BE2C (cell line): ENCODE measurements at regions not wholly inside any gene's neighbourhood (a gene's known extent, or its start where the extent isn't known, plus 50 kb on each side); places are given as distances from the start of the nearest gene placed in this dataset.

Experiments
- DNase-seq: peaks from one replicate; pipeline ENCODE4 v3.0.0-alpha.2; 2020
- H3K27me3 ChIP-seq: fragments of 250-450 bp; sonication (Bioruptor Pico); 2 replicates; pipeline ENCODE4 v1.5.1; 2020; ENCODE audit warnings: mild to moderate bottlenecking
- H3K36me3 ChIP-seq: fragments of 250-450 bp; sonication (Bioruptor Pico); 2 replicates; pipeline ENCODE4 v1.5.1; 2020; ENCODE audit warnings: mild to moderate bottlenecking
- H3K4me1 ChIP-seq: fragments of 250-450 bp; sonication (Bioruptor Pico); 2 replicates; pipeline ENCODE4 v1.5.1; 2020
- H3K4me3 ChIP-seq: 2 replicates; pipeline ENCODE4 v1.5.1; 2011; ENCODE audit warnings: low read depth, low read length
- H3K9me3 ChIP-seq: fragments of 250-450 bp; sonication (Bioruptor Pico); 2 replicates; pipeline ENCODE4 v1.5.1; 2020
- TF ChIP-seq, protein P1 (sequence below): IDR thresholded peaks from 2 replicates; pipeline ENCODE4 v1.5.1; 2012; ENCODE audit warnings: mild to moderate bottlenecking, low read depth, low read length

DNA sequence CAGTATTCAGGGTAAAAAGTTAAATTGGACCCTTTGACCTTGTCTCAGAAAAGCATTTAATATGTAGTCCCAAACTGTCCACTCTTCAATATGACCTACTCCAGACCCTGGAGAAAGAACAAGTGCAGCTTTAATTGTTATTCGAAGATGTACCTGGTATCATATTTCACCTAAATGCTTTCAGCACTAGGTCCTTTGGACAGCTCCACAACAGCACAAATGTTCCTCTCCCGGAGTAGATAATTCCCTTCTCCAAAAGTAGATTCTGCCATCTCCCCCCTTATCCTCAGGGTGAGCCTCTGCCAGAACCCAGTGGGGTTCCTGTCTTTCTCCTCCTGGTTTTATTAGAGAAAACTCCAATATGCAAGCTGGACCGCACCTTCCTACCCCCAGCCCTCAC is 104.5 kb upstream of the AJAP1 start:
- TF ChIP-seq, protein P1, sequence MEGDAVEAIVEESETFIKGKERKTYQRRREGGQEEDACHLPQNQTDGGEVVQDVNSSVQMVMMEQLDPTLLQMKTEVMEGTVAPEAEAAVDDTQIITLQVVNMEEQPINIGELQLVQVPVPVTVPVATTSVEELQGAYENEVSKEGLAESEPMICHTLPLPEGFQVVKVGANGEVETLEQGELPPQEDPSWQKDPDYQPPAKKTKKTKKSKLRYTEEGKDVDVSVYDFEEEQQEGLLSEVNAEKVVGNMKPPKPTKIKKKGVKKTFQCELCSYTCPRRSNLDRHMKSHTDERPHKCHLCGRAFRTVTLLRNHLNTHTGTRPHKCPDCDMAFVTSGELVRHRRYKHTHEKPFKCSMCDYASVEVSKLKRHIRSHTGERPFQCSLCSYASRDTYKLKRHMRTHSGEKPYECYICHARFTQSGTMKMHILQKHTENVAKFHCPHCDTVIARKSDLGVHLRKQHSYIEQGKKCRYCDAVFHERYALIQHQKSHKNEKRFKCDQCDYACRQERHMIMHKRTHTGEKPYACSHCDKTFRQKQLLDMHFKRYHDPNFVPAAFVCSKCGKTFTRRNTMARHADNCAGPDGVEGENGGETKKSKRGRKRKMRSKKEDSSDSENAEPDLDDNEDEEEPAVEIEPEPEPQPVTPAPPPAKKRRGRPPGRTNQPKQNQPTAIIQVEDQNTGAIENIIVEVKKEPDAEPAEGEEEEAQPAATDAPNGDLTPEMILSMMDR, result no peak
- no peak for DNase-seq
- Histone ChIP-seq H3K27me3 (no peaks in the 10 kb centered on the region), H3K36me3 (no peaks in the 10 kb centered on the region), H3K4me3 (no peak overlapping the region), H3K9me3 (no peaks in the 10 kb centered on the region), H3K4me1 (no peaks in the 10 kb centered on the region)

DNA sequence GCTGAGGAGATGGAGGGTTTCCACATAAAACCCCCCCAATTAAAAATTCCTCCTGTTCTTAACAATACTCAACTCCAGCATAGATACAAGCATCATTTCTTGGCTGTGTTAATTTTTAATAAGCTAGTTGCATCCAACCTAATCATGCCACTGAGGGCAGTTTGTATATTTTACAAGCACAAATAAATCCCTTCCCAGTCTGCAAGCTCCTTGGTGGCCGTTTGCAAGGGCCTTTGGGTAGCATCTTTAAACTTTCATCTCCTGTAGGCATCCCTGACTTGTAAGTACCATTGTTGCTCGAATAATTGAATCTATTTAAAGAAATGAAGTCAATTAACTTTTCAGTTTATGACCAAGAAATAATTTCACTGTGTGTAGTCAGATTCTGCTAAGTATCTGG is 103.5 kb upstream of the AJAP1 start:
- H3K4me1 ChIP-seq, result no peaks in the 10 kb centered on the region
- H3K4me3 ChIP-seq, result no peak overlapping the region
- DNase-seq, result no peak
- no peaks in the 10 kb centered on the region for H3K9me3 ChIP-seq
- H3K36me3 ChIP-seq, result no peaks in the 10 kb centered on the region
- no peaks in the 10 kb centered on the region for H3K27me3 ChIP-seq
- TF ChIP-seq, protein P1, result no peak

DNA sequence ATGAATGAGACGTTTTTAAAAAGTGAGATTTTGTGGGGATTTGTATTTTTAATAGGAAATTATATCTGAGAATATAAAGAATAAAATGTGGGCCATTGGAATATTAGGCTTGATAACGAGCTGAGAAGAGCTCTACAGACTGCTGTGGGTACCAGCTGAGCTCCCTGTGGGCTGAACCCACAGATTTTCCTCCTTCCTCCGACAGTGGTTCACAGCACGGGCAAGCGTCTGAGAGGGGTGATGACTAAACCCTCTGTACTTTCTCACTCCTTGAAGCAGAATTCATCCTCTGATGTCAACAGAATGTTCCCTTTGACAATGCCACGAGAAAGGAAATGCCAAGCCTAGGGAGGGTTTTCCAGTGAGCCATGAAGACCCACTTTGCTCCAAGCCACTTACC is 102.7 kb upstream of the AJAP1 start:
- no peaks in the 10 kb centered on the region for H3K36me3 ChIP-seq
- no peaks in the 10 kb centered on the region for H3K4me1 ChIP-seq
- no peaks in the 10 kb centered on the region for H3K27me3 ChIP-seq
- H3K9me3 ChIP-seq, result no peaks in the 10 kb centered on the region
- no peak overlapping the region for H3K4me3 ChIP-seq
- TF ChIP-seq, protein P1, result no peak
- DNase-seq, result no peak

DNA sequence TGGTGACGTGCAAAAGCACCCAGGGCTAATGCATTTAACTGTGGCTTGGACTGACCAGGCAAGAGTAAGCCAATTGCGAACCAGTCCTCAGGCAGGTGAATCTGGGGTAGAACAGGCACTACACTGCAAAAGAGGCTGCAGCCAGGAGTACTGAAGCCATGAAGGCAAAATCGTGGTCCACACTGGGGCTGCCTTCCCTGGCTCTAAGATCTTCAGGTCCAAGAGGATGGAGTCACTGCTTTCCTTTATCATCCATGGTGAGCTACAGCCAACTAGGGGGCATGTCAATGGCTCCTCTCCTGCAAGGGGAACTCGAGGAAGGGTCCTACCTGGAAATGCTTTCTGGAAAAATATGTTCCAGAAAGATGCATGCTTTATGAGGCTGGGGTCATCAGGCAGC is 100.6 kb upstream of the AJAP1 start:
- TF ChIP-seq, protein P1, result no peak
- Histone ChIP-seq H3K27me3 (no peaks in the 10 kb centered on the region), H3K4me1 (no peaks in the 10 kb centered on the region), H3K9me3 (no peaks in the 10 kb centered on the region), H3K36me3 (no peaks in the 10 kb centered on the region), H3K4me3 (no peak overlapping the region)
- no peak for DNase-seq

DNA sequence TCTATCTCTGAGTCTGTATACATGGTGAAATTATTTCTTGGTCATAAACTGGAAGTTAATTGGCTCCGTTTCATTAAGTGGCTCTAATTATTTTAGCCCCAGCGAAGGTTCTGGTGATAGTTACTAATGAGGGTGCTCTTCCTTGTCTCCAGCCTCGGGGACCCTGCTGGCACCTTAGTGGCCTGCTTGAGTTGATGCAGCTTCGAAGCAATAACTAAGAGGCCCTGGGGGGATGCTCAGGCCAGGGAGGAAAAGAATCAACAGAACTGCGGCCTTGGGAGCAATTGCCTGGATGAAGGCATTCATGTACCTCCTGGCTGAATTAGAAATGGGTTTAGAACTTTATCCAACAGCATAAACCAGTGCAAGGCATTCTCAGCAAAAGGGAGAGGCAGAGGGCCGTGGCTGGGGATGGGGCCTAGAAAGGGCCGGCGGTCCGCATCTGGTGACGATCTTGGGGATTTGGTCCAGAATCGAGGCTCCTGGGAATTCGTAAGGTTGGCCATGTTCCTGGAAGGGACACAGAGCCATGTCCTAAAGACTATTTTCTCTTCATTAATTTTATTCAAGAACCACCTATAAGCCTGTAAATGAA is 100.0 kb upstream of the AJAP1 start:
- no peak for DNase-seq
- Histone ChIP-seq H3K9me3 (no peaks in the 10 kb centered on the region), H3K36me3 (no peaks in the 10 kb centered on the region), H3K4me3 (no peak overlapping the region), H3K27me3 (no peaks in the 10 kb centered on the region), H3K4me1 (no peaks in the 10 kb centered on the region)
- TF ChIP-seq, protein P1, result no peak

DNA sequence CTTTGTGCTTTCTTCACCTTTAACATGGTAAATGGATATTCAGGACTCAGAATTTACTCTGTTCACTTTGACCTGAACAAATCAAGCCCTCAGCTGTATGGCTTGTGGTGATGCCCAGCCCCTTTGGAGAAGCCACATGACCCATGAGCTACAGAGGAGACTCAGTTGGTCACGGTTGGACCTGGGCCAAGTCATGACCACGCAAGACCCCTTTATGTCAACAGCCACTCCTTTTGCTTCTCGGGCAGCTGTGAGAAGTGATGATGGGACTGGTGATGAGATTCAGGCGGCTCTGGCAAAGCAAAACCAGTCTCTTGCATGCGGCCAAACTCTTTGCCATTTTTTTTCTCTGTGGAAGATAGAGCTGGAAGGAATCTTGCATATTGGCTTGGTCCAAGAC is 96.5 kb upstream of the AJAP1 start:
- TF ChIP-seq, protein P1, result no peak
- H3K4me1 ChIP-seq, result no peaks in the 10 kb centered on the region
- DNase-seq, result no peak
- no peaks in the 10 kb centered on the region for H3K9me3 ChIP-seq
- H3K36me3 ChIP-seq, result no peaks in the 10 kb centered on the region
- no peaks in the 10 kb centered on the region for H3K27me3 ChIP-seq
- no peak overlapping the region for H3K4me3 ChIP-seq
